ENCODE measurements at regions not wholly inside any gene's neighbourhood (a gene's known extent, or its start where the extent isn't known, plus 50 kb on each side); places are given as distances from the start of the nearest gene placed in this dataset.

GRCh38 chr5:129241755-129242154 lies 147.2 kb downstream of the ISOC1 start:
- H3K4me3 ChIP-seq (ENCODE audit: low read depth, low read length) = no peak overlapping the region
- no peak for TF ChIP-seq CTCF (IDR thresholded peaks at IDR 0.05; ENCODE audit: low read depth, low read length)
- no peak for DNase-seq (ENCODE audit: low read depth, low spot score)
- in situ Hi-C loops (cut with HindIII; ENCODE audit: low sequenced_read_pairs) = no loop called here

GRCh38 chr5:129243039-129243438 lies 148.5 kb downstream of the ISOC1 start:
- DNase-seq (ENCODE audit: low read depth, low spot score) = no peak
- no peak overlapping the region for H3K4me3 ChIP-seq (ENCODE audit: low read depth, low read length)
- no peak for TF ChIP-seq CTCF (IDR thresholded peaks at IDR 0.05; ENCODE audit: low read depth, low read length)
- in situ Hi-C loops (cut with HindIII; ENCODE audit: low sequenced_read_pairs) = no loop called here

GRCh38 chr5:129244478-129244877 lies 149.9 kb downstream of the ISOC1 start:
- H3K4me3 ChIP-seq (ENCODE audit: low read depth, low read length) = no peak overlapping the region
- in situ Hi-C loops (cut with HindIII; ENCODE audit: low sequenced_read_pairs) = no loop called here
- no peak for TF ChIP-seq CTCF (IDR thresholded peaks at IDR 0.05; ENCODE audit: low read depth, low read length)
- DNase-seq (ENCODE audit: low read depth, low spot score) = no peak

- H3K4me3 ChIP-seq (ENCODE audit: low read depth, low read length) = no peak overlapping the region
- in situ Hi-C loops (cut with HindIII; ENCODE audit: low sequenced_read_pairs) = no loop called here
- DNase-seq (ENCODE audit: low read depth, low spot score) = no peak
- no peak for TF ChIP-seq CTCF (IDR thresholded peaks at IDR 0.05; ENCODE audit: low read depth, low read length)
These were observed 150.9 kb downstream of the ISOC1 start for GRCh38 chr5:129245489-129245888.

GRCh38 chr5:129246088-129246487 lies 151.5 kb downstream of the ISOC1 start:
- H3K4me3 ChIP-seq (ENCODE audit: low read depth, low read length) = no peak overlapping the region
- DNase-seq (ENCODE audit: low read depth, low spot score) = no peak
- no peak for TF ChIP-seq CTCF (IDR thresholded peaks at IDR 0.05; ENCODE audit: low read depth, low read length)
- in situ Hi-C loops (cut with HindIII; ENCODE audit: low sequenced_read_pairs) = no loop called here

GRCh38 chr5:129249886-129250285 lies 155.3 kb downstream of the ISOC1 start:
- TF ChIP-seq CTCF (IDR thresholded peaks at IDR 0.05; ENCODE audit: low read depth, low read length) = no peak
- in situ Hi-C loops (cut with HindIII; ENCODE audit: low sequenced_read_pairs) = no loop called here
- H3K4me3 ChIP-seq (ENCODE audit: low read depth, low read length) = no peak overlapping the region
- no peak for DNase-seq (ENCODE audit: low read depth, low spot score)

- no peak for DNase-seq (ENCODE audit: low read depth, low spot score)
These were observed 176.8 kb downstream of the ISOC1 start for GRCh38 chr5:129271308-129271707.

More at GRCh38 chr5:129271308-129271707, 176.8 kb downstream of the ISOC1 start:
- TF ChIP-seq CTCF (IDR thresholded peaks at IDR 0.05; ENCODE audit: low read depth, low read length) = no peak
- no peak overlapping the region for H3K4me3 ChIP-seq (ENCODE audit: low read depth, low read length)
- in situ Hi-C loops (cut with HindIII; ENCODE audit: low sequenced_read_pairs) = no loop called here
